Activated CD8-positive, alpha-beta memory T cell treated with anti-CD3 and anti-CD28 coated beads, Interleukin-2, amount 50 U/mL, for 48 hours (primary cell): ENCODE measurements at regions not wholly inside any gene's neighbourhood (a gene's known extent, or its start where the extent isn't known, plus 50 kb on each side); places are given as distances from the start of the nearest gene placed in this dataset.

ENCODE experiments used
- DNase-seq: peaks from one replicate; pipeline ENCODE4 v3.0.0-alpha.2; 2020

DNA sequence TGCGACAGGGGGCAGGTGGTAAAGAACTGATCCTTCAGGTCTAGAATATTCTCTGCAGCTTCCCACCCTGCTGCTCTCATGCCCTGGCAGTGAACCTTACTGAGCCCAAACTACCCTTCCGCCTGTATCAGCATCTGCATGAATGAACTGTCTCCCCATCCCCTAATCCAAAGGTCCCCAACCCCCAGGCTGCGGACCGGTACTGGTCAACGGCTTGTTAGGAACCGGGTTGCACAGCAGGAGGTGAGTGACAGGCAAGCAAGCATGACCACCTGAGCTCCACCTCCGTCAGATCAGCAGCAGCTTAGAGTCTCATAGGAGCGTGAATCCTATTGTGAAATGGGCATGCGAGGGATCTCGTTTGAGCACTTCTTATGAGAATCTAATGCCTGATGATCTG is 58.2 kb upstream of the LMO1 start:
- no peak for DNase-seq

DNA sequence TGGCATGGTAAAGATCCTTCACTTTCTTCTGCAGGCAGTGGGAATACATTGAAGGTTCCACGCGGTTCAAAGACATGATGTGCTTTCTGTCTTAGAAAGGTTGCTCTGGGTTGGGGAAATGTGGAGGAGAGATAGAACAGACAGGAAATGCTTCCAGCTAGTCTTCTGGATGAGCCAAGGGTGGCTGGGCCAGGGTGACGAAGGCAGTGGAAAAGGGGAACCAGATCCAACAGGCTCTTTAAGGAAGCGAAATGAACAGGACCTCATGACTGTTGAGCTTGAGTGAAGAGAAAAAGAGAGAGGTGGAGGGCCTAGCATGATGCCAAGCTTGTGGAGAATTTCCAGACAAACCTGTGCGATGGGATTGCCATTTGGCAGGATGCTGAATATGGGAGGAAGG is 56.4 kb upstream of the LMO1 start:
- DNase-seq = no peak

DNA sequence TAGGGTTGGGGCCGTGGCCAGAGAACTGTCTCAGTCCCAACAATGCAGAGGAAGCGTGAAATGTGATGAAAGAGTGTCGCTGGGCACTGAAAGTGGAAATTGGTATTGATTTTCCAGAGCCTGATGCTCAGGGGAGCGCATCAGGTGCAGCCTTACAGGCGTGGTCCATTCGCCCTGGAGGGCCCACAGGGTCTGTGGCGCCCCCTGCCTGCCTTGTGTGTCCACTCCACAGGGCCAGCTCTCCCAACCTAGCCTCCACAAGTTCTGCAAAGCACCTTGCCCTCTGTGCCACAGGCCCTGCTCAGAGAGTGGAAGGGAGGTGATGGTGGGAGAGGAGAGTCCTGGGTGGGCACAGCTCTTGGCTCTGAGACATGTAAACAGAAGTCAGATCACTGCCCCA is 54.9 kb upstream of the LMO1 start:
- no peak for DNase-seq

DNA sequence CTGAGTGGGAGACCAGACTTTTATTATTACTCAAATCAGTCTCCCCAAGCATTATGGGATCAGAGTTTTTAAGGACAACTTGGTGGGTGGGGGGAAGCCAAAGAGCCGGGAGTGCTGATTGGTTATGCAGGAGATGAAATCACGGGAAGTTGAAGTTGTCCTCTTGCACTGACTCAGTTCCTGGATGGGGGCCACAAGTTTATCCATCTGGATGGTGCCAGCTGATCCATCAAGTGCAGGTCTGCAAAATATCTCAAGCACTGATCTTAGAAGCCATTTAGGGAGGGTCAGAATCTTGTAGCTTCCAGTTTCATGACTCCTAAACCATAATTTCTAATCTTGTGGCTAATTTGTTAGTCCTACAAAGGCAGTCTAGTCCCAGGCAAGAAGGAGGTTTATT is 53.5 kb upstream of the LMO1 start:
- DNase-seq = no peak

DNA sequence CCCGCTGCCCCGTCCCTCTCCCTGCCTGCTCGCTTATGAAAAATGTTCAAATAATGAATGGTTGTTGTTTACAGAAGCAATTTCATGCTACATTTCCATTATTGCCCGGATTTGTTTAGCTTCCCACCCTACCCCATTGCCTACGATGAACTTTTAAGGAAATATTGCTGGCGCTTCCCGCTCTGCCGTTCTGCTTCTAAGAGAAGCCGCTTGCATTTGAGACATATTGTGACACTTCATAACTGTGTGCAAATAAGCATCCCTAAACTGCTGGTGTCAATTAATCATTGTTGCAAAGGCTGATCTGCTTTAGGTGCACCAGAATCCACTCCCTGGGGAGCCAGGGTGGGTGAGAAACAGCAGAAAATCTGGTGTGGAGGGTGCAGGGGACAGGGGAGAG is 52.3 kb upstream of the LMO1 start:
- DNase-seq = no peak

DNA sequence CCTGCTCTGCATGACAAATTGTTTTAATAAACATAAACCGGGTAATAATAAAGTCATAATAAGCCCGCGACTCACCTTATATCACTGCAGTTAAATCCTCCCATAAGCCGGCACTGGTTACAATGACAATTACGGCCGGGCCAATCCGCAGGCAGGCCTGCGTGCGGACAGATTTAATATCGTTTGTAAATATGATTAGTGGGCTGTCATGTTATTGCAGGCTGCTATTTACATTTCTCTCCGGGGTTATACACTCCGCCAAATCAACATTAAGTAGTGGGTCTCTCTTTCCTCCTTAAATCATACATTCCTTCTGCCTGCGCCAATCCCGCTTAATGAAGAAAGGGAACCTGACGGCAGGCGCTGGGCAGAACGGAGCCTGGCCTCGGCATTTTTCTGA is 51.8 kb upstream of the LMO1 start:
- no peak for DNase-seq

DNA sequence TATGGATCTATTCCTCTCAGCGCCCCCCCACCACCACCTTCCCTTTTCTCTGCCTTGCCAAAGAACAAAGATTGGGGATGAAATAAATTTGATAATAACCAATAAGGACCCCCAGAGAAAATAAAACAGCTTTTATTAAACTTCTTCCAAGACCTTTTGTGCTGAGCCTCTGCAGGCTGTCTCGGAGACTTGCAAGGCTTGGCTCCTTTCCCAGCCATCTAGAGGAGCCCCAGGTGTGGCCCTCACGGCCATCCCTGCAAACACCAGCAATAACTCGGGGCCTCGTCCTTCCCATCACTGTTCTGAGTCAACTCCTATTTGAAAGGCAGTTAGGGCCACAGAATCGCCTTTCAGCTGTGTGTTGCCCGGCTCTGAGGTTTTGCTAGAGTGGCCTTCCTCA is 51.2 kb upstream of the LMO1 start:
- DNase-seq = no peak

DNA sequence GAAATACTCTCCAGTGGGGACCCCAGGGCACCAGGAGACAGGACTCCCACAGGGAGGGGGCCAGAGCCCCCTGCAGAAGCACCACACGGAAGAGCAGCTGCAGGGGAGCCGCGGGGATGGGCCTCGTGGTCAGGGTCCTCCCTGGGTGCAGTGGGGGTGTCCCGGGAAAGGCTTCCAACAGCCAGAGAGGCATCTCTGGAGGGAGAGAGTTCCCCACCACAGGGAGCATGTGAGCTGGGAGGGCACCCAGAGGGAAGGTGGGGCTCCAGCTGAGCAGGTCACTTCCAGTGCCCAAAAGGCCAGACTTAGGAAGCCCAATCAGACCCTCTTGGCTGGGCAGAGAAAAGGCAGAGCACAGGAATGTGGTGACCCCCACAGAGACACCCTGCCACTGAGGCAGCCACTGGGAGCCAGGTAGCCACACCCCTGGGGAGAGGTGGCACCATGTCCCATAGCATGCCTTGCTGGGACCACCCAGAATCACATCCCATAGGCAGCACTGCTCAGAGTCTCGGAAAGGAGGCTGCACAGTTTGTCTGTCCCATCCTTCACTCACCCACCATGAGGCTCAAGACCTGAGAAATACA is 49.9 kb upstream of the LMO1 start:
- no peak for DNase-seq
